MCF 10A (cell line): ENCODE measurements at regions not wholly inside any gene's neighbourhood (a gene's known extent, or its start where the extent isn't known, plus 50 kb on each side); places are given as distances from the start of the nearest gene placed in this dataset.
"Not testable (repeated sequence)": the region's sequence is repeated elsewhere in the genome, so short reads cannot be mapped to it uniquely, and the experiment has no call there.

ENCODE experiments used
- BruUV-seq: library from RNA; stranded (reverse); fragments of 400-500 nt; replicated peaks from 2 replicates; lab custom pipeline; 2021; lab: Mats Ljungman, UMichigan
- CTCF ChIA-PET: fragments of 300-600 bp; sonication (Branson Sonifier 250); formaldehyde crosslinking; extraction: SDS; loops from one replicate; lab custom pipeline; 2021; ENCODE audit warnings: antibody characterized with exemption, inconsistent platforms; lab: Yijun Ruan, JAX
- POLR2A ChIA-PET: fragments of 300-600, 350-650 bp; sonication (Branson Sonifier 250); formaldehyde crosslinking; extraction: SDS; loops from one replicate; lab custom pipeline; 2020; ENCODE audit warnings: antibody characterized with exemption, inconsistent platforms; lab: Yijun Ruan, JAX
- DNase-seq: peaks from one replicate; pipeline ENCODE4 v3.0.0-alpha.2; 2018; ENCODE audit not compliant: unreplicated experiment
- H3K27ac Mint-ChIP-seq: one replicate; pipeline ENCODE4 v1.8.0; 2022; ENCODE audit warnings: mild to moderate bottlenecking, low read depth, mixed read lengths; ENCODE audit not compliant: unreplicated experiment
- H3K27me3 Mint-ChIP-seq: one replicate; pipeline ENCODE4 v1.8.0; 2022; ENCODE audit warnings: mixed read lengths; ENCODE audit not compliant: insufficient read depth, unreplicated experiment
- H3K36me3 Mint-ChIP-seq: one replicate; pipeline ENCODE4 v1.8.0; 2022; ENCODE audit warnings: mild to moderate bottlenecking, moderate library complexity, mixed read lengths; ENCODE audit not compliant: insufficient read depth, unreplicated experiment
- H3K4me1 Mint-ChIP-seq: one replicate; pipeline ENCODE4 v1.8.0; 2022; ENCODE audit warnings: mixed read lengths; ENCODE audit not compliant: insufficient read depth, unreplicated experiment
- H3K4me3 Mint-ChIP-seq: one replicate; pipeline ENCODE4 v1.8.0; 2022; ENCODE audit warnings: mild to moderate bottlenecking, moderate library complexity, mixed read lengths; ENCODE audit not compliant: unreplicated experiment
- H3K9me3 Mint-ChIP-seq: one replicate; pipeline ENCODE4 v1.8.0; 2022; ENCODE audit warnings: mixed read lengths; ENCODE audit not compliant: unreplicated experiment
- CTCF ChIP-seq: fragments of 200-600 bp; IDR thresholded peaks from one replicate; pipeline ENCODE4 v1.8.0; 2022; ENCODE audit warnings: antibody characterized with exemption, mild to moderate bottlenecking; ENCODE audit not compliant: unreplicated experiment
- intact Hi-C: fragments of 100-400 bp; cut with micrococcal nuclease; formaldehyde crosslinking; loops from 2 replicates; pipeline ENCODE4 v1.14.1; 2022

- POLR2A ChIA-PET = no interaction called here
- no peaks in the 10 kb centered on the region for H3K36me3 Mint-ChIP-seq
- H3K27me3 Mint-ChIP-seq = peaks cover 28% of the 10 kb centered on the region
- no peak overlapping the region for H3K4me3 Mint-ChIP-seq
- no peak for DNase-seq
- TF ChIP-seq CTCF = no peak
- CTCF ChIA-PET = no interaction called here
- no peak overlapping the region for H3K27ac Mint-ChIP-seq
- intact Hi-C loops = no loop called here
- BruUV-seq = no TSS peak
- H3K4me1 Mint-ChIP-seq = no peaks in the 10 kb centered on the region
- no peaks in the 10 kb centered on the region for H3K9me3 Mint-ChIP-seq
Observed at GRCh38 chr10:46197050-46197449, 89.7 kb upstream of the ANTXRL start.

GRCh38 chr10:46198516-46198915, 88.3 kb upstream of the ANTXRL start:
- ChIA-PET POLR2A (no interaction called here), CTCF (no interaction called here)
- intact Hi-C loops = no loop called here
- Mint-ChIP-seq H3K4me1 (no peaks in the 10 kb centered on the region), H3K4me3 (no peak overlapping the region), H3K9me3 (no peaks in the 10 kb centered on the region), H3K27me3 (peaks cover 19% of the 10 kb centered on the region), H3K36me3 (no peaks in the 10 kb centered on the region), H3K27ac (no peak overlapping the region)
- TF ChIP-seq CTCF = no peak
- peak; percentile 12 for DNase-seq
- BruUV-seq = no TSS peak

- H3K27ac Mint-ChIP-seq, BruUV-seq, H3K9me3 Mint-ChIP-seq, CTCF ChIA-PET, H3K4me3 Mint-ChIP-seq, POLR2A ChIA-PET, H3K27me3 Mint-ChIP-seq, intact Hi-C loops, DNase-seq, H3K4me1 Mint-ChIP-seq, H3K36me3 Mint-ChIP-seq: not testable (repeated sequence)
Observed at GRCh38 chr10:46202405-46202804, 84.4 kb upstream of the ANTXRL start.

- DNase-seq, H3K36me3 Mint-ChIP-seq, CTCF ChIA-PET, BruUV-seq, H3K9me3 Mint-ChIP-seq, H3K27ac Mint-ChIP-seq, intact Hi-C loops, POLR2A ChIA-PET, H3K4me1 Mint-ChIP-seq, H3K4me3 Mint-ChIP-seq, H3K27me3 Mint-ChIP-seq: not testable (repeated sequence)
Observed at GRCh38 chr10:46204482-46205102, 82.2 kb upstream of the ANTXRL start.

GRCh38 chr10:46210427-46210826, 76.4 kb upstream of the ANTXRL start:
- H3K27ac Mint-ChIP-seq, intact Hi-C loops, H3K36me3 Mint-ChIP-seq, DNase-seq, H3K4me3 Mint-ChIP-seq, CTCF ChIA-PET, POLR2A ChIA-PET, H3K9me3 Mint-ChIP-seq, H3K27me3 Mint-ChIP-seq, BruUV-seq, H3K4me1 Mint-ChIP-seq: not testable (repeated sequence)
